ENCODE measurements at regions not wholly inside any gene's neighbourhood (a gene's known extent, or its start where the extent isn't known, plus 50 kb on each side); places are given as distances from the start of the nearest gene placed in this dataset.

GRCh38 chr7:35975851-35976454, 175.1 kb downstream of the SEPTIN7 start:
- TF ChIP-seq EZH2 (IDR thresholded peaks at IDR 0.05) (no peak), CTCF (IDR thresholded peaks at IDR 0.05) (peak; percentile 86), EZH2phosphoT487 (IDR thresholded peaks at IDR 0.05) (no peak)

All from neural progenitor cell (in vitro differentiated cells).